NK-92 treated with Interleukin-12 subunit alpha and Interleukin-12 subunit beta, amount 100 ng/mL, for 24 hours (cell line): ENCODE measurements at regions not wholly inside any gene's neighbourhood (a gene's known extent, or its start where the extent isn't known, plus 50 kb on each side); places are given as distances from the start of the nearest gene placed in this dataset.

Experiments
- DNase-seq: peaks from one replicate; lab custom pipeline; 2025; lab: John Stamatoyannopoulos, UW

DNA sequence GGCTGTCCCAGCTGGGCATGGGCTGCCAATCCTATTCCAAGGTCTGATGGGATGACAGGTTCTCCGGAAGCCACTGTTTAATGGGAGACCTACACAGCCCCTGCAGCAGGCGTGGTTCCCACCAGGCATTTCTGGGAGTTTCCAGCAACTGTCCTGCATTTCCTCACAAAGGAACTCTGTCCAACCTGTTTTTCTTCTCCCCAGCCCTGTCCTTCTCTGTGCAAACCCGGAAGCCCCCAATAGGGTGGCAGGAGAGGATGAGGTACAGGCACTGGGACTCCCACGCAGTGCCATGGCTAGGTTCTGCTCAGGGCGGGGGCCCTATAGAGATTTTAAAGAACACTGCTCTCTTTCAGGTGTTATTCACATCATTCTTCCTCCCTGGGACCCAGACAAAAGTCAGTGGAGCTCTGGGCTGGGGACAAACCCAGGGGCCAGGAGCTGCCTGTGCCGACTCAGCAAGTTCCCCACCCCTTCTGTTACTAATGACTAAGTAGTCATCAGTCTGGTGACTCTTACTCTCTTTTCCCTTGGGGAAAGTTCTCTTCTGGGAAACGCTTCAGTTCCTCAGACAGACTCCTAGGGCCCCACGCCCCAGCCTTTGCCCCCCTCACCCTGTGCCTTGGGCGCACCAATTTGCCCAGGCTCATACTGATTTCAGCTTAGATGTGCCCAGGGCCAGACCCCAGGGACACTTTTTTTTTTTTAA is 97.7 kb downstream of the CD47 start:
- no peak for DNase-seq

DNA sequence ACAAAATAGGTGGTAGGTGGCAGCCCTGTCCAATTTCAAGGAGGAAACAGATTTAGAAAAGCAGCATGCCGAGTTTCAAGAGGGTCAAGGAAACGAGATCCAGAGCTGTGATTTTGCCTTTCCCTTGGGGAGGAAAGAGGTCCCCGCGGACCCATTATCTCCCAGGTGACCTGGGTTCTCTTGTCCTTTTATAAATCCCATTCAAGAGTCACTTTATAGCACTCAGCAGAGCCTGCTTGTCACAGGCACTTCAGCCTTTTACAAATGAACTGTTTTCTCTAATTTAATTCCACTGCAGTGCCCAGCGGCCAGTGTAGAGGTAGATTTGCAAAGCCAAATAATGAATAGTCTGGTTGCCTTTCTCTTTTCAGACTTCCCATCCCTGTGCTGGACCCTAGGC is 99.9 kb downstream of the CD47 start:
- no peak for DNase-seq

DNA sequence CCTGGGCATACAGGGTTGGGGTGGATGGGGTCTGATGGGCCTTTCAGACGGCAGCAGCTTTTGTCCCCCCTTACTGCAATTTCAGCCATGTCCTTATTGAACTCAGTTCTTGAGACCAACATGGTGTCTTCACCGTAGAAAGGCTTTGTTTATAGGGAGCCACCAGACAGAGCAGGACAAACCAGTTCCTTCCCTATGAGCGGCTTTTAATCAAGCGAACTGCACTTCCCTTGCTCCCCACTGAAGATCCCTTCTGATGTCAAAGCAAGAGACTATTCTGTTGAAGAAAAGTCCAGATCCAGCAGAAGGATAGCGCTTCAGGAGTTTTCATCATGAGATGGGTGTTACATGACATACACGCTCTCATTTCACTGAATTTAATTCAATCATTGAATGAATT is 100.4 kb downstream of the CD47 start:
- DNase-seq, result no peak

DNA sequence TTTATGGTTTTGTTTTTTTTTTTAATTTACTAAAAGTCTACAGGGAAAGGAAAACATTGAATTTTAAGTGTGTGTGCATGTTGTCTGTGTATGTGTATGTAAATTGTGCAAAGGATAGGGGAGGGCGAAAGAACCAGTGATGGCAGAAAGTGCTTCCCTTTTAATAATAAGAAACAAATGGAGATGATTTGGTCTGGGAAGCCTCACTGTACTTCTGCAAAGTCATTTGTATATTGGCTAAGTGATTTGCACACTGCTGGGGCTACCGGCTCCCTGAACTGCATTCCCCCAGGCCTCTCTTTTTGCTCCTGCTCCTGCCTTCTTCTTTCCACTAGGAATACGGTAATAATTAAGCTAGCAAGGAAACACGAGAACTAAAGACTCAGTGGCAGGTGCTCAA is 101.2 kb downstream of the CD47 start:
- DNase-seq, result no peak

DNA sequence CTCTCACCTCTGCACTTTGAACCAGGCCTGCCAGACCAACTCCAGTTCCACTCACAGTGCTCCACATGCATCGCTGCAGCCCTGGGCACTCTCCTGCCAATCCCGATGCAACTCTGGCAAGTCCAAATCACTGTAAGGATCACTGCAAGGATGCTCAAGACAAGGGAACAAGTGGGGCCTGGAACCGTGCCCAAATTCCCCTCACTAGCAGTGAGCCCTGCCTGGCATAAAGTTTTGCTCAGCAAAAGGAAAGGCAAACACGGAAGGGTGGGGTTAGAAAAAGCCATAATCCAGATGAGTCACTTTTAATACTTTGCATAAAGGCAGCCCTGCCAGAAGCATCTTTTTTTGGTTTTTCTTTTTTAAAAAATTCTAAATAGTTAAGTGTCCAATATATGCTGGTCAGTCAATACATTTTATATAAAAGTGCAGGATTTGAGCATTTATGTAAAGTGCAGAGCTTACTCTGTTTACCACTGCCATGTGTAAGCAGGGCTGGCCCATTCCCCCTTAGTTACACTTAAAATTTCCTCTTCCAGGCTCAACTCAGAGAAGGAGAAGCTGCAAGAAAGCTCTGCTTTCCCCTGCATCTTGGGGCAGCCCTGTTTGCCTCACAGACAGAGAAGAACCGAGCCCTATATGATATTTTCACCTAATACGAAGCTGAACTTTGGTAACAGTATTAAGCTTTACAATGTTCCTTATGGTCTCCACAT is 102.2 kb downstream of the CD47 start:
- no peak for DNase-seq

DNA sequence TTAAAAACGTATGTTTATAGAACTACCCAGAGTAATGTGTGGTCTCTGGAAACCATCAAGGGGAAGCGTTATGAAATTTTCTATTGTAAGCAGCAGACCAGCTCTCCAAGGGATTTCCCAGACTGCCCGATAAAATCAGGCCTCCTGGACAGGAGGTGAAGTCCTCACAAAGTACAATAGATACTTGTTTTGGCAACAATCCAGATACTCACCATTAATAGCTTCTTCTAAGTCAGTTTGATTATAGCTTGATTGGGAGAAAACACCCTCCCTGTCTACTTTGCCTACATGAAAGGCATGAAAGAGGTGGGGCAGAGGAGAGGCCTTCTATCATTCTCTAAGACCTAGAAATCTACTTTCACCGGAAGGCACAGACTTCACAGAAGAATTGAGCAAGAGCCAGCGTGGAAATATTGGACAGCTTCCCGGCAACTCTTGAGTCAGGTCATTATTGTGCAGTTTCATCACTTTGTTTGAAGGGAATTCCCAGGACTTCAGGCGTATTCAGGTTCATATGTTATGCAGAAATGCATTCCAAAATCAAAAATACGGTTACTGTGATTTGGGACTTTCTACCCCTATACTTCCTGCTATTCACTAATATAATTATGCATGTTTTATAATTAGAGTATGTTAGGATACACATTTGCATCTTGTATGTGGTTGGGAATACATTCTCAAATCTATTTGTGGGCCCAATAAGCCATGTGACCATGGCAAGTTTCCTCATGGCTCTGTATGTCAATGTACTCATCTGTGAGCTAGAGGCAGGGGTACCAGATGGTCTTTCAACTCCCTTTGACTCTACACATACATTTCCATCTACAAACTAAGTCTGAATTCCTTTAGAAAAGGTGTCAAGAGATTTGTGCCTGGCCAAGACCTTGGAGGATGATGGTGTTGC is 103.5 kb downstream of the CD47 start:
- DNase-seq, result no peak

DNA sequence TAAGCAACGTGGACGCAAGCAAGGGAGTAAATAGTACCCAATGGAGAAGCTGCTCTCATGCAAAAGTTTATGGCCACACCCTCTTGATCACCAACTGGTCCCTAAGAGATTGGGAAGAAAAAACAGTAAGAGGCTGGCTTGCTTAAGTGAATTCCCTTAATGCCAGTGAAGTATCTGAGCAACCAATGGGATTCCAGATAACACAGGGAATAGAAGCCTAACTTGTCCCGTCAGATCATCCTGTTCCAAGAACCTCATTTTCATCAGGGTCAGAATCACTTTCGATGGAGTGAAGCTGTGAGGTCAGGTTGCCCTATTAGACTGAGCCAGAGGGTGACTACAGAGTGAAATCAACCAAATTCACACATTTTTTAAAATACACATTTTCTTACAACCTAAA is 104.3 kb downstream of the CD47 start:
- DNase-seq, result no peak

DNA sequence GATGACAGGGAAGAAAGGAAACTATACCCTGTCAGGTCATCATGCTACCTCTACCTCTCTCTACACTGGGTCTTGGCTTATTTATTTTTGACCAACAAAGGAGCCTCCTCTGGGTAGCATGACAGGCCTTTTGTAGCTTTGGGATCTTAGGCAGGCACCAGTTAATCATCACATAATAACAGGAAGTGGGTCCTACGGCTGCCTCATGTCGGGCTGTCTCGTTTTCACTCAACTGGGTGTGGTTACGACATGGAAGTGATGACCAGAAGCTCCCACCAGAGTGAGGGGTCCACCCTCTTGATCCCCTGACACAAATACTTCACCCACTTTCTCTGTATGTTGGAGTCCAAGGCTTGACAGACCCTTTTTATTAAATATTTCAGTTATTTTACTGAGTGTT is 105.3 kb downstream of the CD47 start:
- no peak for DNase-seq

DNA sequence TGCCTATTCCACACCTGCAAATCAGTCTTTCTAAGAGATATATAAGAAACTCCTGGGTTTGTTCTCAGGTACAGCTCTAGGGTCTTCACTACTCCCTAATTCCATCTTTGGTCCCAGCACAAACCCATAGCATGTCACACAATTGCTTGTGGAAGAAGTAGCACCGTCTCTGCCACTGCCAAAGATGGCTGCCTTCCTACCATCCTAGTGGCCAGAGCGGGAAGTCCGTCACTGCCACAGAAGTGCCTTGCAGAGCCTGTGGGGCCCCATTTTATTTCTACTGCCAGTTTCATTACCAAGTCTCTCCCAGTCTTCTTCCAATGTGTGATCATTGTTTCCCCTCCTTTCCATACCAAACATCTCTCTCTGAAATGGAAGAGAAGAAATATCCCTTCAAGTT is 107.6 kb downstream of the CD47 start:
- DNase-seq, result no peak

DNA sequence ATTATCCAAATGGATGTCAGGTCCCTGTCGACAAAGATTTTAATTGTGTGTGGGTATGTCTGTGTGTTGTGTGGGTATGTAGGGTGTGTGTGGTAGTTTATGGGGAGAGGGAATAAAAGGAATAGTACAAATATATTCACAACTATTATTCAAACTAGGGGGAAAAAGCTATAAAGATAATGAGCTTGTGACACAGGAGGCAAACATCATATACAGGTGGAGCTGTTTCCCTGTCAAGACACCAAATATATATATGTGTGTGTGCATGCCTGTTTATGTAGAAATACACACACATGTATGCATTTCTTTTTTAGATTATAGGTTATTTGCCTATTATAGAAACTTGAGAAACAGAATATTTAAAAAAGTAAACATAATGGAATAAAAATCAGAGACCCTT is 108.7 kb downstream of the CD47 start:
- DNase-seq, result no peak

DNA sequence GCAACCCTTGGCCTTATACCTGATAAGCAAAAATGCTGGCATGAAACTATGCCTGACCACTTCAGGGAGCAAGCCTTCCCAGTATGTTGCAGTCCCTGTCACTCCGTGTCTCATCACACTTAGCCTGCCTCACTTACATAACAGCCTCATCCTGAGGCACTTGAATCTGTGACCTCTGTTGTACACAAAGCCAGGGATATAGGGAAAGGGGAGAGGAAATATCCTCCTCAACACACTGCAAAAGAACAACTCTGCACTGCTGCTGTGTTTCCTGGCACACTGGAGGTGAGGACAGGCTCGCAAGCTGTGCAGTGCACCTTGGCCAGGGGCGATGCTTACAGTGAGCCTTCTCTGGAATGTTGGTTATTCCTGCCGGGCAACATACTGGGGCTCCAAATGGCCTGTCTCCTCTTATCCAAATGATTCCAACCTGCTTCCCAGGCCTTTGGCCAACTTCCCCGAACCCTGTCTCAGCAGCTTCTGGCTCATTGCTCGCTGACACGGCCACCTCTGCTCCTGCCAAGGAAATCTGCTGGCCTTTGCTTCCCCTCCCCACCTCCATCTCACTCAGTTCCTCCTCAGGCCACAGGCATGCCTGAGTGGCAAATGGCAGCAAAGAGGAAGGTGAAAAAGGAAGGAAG is 109.2 kb downstream of the CD47 start:
- DNase-seq, result no peak

DNA sequence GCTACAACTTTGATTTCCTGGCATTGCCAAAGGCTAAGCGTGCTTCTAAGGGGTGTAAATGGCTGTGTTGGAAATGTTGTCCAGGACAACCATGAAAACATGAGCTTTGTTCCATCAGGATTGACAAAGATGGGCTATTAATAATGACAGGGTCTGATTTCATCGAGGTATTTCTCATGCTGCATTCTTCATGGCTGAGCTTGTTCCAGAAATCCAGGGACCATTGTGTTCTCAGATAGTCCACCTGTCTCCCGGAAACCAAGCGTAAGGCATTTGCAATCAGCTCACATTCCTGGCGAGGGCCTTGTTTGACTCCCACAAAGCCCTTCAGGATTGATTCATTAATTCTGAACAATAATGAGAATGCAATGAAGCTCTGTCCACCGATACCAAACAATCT is 111.3 kb downstream of the CD47 start:
- no peak for DNase-seq

DNA sequence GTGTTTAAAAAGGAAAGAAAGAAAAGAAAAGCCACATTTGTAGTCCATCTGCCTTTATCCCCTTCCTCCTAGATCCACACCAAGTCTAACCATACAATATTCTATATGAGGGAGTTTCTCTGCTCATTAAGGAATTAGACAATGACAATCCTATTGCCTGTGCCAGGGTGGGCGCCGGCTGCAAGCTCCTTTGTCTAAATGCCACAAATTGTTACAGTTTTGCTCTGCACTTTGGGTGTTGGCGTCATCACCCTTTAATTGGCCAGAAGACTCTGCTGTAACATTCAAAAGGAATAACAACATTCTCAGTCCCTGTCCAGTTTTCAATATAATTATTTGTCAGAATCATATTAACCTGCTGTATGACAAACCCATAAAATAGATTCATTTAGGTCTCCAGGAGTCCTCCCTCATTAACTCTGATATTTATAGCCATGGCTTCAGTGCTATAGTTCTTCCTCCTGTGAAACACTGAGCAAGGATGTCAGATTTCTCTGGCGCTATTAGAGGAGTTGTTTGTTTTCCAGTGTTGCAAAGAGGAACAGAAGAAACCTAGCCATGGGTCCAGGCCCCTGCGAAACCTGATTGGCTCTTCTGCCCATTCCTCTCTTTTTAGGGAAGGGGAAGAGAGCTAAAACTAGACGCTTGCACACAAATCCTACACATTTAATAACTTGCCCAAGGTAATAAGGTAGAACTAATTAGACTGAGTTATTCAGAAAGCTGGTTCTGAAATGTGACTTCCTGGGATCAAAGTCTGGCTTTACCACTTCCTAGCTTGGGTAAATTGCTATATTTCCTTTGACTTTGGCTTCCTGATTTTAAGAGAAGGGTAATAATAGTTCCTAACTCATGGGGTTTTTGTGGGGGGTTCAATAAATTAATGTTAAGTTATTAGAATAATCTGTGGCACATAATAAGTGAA is 112.4 kb downstream of the CD47 start:
- no peak for DNase-seq

DNA sequence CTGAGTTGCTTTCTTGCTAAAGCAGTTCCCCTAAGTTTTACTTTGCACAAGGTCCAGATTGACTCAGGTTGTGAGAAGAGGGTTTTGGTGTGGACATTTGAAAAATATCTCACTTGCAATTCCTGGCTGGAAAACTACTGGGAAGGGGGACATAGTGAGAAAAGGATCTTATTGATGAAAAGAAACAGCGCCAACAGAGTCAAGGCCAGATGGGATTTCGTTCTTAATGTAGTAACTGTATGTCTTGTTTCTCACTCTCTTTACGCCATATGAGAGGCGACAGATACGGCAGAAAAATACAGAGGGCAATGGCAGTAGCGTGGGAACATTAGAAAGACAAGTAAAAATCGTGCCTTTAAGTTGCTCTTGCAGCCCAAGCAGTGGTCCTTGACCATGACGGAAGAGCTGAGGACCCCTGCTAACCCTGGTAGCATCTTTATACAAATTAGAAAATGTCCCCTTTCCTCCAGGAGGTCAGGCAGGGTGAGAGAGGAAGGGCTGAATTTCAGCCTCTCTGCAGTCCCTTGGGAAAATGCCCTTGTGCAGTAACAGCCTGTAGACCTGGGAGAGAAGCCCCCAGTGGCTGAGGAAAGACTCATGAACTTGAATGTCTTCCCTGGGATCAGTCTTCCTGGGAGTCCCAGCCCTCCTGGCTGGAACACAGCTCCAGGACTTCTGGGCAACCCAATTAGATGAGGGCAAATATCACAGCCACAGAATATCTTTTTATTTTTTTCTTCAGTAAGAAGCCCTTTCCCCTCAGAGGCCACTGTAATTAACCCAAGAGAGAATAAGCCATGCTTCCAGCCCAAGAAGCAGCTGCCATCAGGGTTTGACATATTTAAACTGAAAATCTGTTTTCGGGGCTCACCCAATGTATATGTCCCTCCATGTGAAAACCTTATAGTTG is 113.4 kb downstream of the CD47 start:
- no peak for DNase-seq

DNA sequence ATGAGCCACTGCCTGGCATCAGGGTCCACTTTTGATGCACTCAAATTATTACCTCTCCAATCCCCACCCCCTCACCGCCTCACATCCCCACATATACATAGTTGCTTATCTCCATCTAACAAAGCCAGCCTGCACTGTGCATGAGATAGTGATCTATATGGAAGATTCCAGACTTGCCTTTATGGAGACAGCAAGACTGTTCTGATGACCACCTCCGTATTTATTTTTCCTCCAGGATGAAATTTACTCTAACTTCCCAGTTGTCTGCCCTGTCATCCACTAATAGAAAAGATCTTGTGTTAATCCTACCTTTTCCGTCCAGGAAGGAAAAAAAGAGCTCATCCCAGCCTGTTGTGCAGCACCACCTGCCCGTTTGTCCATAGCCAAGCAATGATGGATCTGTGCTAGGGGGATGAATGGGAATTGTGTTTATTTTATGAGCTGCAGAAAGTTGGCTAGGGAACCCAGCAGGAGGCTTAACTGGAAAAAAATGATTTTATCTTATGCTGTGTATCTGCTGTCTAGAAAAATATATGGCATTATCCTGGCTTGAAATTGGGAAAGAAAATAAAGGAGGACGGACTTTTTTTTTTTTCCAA is 114.5 kb downstream of the CD47 start:
- no peak for DNase-seq

DNA sequence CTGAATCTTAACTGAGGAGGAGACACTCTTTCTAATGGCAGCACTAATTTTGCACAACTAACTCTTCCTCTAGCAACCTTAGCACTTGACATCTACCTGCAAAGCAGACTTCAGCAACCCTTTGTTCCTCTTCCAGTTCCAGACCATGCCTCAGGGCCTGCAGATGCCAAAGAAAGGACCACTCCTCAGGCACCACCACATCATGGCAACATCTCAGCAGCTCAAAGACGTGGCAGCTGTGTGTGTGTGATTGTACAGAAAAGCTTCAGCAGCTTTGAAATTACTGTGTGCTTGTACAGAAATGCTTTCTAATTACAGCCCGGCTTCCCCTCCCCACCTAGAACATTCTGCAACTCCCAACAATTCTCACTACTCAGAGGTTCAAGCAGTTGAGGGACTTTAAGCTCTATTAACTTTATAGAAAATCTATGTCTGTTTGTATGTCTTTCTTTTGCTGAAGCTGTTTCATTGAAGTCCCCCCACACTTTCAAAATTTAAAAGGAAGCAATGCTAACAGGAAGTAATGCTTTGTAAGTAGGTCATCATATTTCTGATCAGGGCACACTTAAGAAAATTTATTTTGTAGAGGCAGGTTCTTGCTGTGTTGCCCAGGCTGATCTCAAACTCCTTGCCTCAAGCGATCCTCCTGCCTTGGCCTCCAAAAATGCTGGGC is 115.2 kb downstream of the CD47 start:
- no peak for DNase-seq

DNA sequence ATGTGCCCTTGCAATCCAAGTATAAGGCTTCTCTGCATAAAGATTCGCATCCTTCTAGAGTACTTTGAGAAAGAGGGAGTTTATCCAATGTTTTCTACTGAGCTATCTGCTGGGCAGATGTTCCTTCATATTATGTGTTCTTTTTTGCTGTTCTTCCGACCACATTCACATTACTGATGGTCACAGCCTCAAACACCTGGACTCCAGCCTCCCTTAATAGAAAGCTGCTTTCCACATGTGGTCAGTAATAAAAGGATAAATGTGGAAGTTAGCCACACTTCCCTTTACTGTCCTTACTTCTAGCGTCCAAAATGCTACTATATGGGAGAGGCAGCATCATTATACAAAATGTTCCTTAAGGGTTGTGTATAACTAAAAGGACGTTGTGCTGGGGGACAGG is 116.9 kb downstream of the CD47 start:
- no peak for DNase-seq

DNA sequence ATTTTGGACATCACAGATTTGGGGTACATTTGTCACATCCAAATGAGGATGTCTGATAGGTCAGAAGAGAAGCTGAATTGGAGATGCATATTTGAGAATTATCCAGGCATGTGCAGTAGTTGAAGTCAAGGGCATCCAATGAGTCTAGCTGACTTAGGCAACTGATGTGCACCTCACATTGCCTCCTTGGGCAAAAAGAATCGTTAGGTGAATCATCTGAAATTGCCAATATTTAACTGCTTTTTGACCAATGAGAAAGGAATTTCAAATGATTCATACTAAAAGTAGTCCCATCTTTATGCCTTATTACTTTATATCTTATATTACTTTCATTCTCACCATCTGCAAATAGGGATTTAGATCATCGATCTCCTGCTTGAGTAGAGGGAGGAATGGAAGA is 117.7 kb downstream of the CD47 start:
- DNase-seq, result no peak

DNA sequence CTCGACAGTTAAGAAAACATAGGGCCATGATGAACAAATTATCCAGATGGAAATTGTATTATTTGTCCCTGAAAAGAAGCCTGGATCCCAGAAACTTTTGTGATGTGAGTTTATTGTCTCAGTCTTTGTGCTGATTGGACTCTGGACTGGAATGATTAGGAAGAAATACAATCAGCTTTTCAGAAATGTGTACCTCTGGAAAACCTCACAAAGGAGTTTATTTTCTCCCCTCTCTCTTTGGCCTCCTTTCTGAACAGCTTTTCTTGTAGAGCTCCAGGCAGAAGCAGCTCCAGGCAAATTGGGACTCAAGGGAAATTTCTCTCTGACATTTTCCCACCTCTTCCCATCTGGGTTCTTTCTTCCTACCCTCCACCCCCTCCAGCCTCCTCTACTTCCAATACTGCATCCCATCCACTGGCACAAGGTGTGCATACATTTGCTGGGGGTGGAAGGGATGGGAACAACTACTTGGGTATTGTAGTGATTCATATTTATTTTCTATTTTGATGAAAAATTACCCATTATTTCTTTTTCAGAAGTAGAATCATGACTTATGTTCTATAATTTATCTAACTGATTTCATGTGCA is 119.7 kb downstream of the CD47 start:
- DNase-seq, result no peak
